IPS DF 4.7 (cell line): ENCODE measurements at regions not wholly inside any gene's neighbourhood (a gene's known extent, or its start where the extent isn't known, plus 50 kb on each side); places are given as distances from the start of the nearest gene placed in this dataset.
"Not testable (repeated sequence)": the region's sequence is repeated elsewhere in the genome, so short reads cannot be mapped to it uniquely, and the experiment has no call there.

ENCODE experiments used
- DNase-seq: peaks from one replicate; pipeline ENCODE4 v3.0.0-alpha.2; 2013; ENCODE audit warnings: low spot score; ENCODE audit errors: extremely low read depth

DNA sequence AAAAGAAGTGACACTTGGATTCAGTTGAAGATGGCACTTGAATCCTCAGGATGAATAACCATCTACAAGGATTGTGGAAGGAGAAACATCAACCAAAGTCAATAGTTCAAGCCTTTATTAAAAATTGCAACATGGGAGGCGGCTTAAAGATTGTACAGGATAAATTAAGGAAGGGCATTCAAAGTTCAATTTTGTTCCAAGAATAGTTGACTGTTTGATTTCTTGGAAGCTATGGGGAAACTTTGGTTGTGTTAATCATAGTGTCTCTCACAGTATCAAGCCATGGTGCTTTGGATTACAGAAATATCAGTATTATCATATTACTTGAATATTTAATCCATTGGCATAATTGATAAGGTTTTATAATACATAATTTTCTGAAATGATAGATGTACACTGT lies 1844.3 kb downstream of the MAT2B start:
- no peak for DNase-seq

DNA sequence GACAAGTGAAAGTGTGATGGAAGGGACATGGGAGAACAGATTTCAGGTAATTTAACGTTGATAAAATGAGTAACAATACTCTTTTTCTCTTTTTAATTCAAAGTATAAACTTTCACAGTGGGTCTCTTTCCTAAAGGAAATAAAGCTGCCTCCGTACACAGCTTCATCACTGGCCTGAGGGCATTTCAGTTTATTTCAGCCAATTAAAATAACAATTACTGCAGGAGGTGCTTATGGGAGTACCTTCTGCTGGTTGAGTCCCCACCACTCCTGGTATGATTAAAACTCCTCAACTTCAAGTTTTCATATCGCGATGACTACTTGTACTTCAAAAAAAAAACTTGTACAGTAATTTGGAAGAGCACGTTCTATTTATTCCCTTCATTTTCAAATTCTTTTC lies 1845.9 kb downstream of the MAT2B start:
- no peak for DNase-seq

GRCh38 chr5:165360366-165360765 lies 1854.9 kb downstream of the MAT2B start:
- no peak for DNase-seq

GRCh38 chr5:165360784-165361542 lies 1855.5 kb downstream of the MAT2B start:
- no peak for DNase-seq

GRCh38 chr5:165370233-165370632 lies 1864.8 kb downstream of the MAT2B start:
- no peak for DNase-seq

- DNase-seq = no peak
These were observed 1865.4 kb downstream of the MAT2B start for GRCh38 chr5:165370794-165371193.

DNA sequence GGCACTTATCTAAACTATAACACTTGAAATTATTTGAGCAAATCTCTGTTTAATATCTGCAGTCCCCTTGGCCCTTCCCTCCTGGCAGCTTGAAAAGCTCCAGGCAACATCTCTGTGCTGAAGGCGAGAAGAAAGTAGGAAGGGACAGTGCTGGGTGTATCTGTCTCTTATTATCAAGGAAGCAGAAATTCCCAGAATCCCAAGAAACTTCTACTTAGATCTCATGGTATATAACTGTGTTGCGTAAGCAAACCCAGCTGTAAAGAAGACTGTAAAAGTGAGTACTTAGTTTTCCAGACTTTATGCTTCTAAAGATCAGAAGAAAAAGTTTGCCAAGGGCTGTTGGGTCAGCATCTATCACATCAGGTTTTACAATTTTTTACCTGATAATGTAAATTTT lies 1869.8 kb downstream of the MAT2B start:
- DNase-seq = no peak

GRCh38 chr5:165393839-165394238 lies 1888.4 kb downstream of the MAT2B start:
- no peak for DNase-seq

DNA sequence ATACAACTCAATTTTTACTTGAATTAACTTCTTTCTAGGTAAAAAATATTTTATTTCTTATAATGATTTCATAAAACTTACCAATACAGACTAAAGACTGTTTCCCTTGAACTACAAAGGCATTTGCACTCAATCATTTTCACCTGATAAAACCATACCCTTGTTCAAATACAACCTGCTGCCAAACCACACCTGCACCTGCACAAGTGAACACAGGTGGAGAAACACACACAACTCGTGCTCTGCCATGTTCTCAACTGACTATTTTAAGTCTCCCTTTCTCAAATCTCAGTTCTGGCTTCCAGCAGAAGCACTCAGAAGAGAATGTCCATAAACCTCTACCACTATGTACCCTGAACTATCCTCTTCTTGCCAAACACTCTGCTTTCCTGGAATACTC lies 1892.1 kb downstream of the MAT2B start:
- no peak for DNase-seq

GRCh38 chr5:165400086-165400485 lies 1894.7 kb downstream of the MAT2B start:
- DNase-seq = no peak

- DNase-seq = no peak
These were observed 1899.5 kb downstream of the MAT2B start for GRCh38 chr5:165404917-165405316.

DNA sequence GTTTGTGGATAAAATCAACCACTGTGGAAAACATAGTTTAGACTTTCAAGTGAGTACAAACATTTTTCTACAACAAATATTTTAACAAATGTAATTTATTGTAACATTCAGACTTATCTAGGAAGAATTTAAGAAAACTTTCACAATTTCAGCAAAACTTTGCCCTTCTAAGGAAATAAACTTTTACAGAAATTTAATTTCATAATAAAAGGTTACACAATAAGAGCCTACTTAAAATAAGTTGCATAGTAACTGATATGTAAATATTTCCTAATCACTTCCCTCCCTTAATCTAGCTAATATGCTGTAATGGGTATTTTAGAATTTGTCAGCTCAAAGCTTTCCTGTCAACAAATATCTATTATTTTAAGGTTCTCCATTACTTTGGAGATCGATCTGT lies 1899.9 kb downstream of the MAT2B start:
- DNase-seq = no peak

GRCh38 chr5:165407352-165407751 lies 1901.9 kb downstream of the MAT2B start:
- DNase-seq = no peak

DNA sequence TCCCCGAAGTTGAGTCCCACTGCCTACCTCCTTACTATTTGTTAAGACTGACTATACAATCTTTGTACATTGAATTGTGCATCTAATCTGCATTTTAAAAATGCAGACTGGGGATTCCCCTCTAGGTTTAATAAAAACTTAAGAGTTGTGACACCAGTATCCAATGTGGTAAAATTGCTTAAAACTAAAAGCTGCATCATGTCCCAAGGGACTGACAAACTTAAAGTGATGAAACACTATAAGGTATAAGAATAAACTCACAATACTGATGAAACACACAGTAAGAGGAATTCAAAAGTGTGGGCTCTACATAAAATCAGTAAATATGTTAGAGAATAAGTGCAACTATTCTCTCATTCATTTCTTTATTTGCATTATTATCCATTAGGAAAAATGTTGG lies 1905.1 kb downstream of the MAT2B start:
- DNase-seq = no peak

DNA sequence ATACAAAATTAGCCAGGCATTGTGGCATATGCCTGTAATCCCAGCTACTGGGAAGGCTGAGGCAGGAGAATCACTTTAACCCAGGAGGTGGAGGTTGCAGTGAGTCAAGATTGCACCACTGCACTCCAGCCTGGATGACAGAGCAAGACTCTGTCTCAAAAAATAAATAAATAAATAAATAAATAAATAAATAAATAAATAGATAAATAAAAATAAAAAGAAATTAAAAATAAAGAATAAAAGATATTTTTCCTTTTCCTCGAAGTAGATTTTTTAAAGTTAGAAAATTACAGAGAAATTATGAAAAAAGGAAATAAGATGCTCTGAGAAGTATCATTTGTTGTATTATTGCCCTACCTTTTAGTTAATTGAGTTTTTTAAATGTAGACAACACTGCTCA lies 1906.1 kb downstream of the MAT2B start:
- DNase-seq = not testable (repeated sequence)

DNA sequence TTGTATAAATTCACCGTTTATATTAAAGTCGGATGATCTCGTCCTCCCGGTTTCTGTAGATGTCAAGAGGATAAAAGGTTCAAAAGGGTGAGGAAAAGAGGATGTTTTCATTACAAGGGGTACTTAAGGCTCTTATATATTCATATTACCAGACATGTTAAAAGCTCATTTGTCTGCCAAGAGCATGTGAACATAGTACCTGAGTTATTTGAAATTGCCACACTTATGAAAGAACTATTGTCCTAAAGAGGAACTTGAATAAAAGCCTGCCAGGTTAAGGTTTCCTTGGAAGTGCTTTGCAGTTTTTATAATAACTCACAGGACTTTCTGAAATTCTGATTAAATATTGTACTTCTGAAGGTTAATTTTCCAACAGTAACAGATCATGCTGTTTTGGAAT lies 1915.1 kb downstream of the MAT2B start:
- no peak for DNase-seq

DNA sequence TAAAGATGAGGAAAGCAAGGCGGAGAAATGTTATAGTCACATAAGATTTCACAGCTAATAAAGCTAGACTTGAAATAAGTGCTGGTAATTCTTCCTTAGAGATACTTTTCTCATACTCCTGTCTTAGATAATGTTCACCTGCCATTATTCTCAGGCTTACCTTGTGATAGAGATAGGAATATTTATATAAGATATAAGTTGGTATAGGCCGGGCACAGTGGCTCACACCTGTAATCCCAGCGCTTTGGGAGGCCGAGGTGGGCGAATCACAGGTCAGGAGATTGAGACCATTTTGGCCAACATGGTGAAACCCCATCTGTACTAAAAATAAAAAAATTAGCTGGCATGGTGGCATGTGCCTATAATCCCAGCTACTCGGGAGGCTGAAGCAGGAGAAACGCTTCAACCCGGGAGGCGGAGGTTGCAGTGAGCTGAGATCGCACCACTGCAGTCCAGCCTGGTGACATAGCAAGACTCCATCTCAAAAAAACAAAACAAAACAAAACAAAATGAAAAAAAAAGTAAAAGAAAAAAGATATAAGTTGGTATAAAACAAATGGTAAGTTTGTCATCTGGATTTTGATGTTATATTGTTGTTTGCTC lies 1918.4 kb downstream of the MAT2B start:
- DNase-seq = no peak

DNA sequence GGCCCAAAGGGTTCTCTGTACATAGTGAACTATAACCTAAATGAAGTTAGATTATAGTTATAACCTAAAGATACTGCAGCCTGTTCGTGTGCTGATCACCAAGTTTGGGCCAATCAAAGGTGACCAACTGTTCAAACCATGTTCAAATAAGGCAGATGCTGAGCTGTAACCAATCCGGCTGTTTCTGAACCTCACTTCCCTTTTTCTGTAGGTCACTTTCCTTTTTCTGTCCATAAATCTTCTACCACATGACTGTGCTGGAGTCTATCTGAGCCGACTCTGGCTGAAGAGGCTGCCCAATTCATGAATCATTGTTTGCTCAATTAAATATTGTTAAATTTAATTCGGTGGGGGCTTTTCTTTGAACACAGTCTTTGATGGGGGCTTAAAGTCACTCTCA lies 1920.2 kb downstream of the MAT2B start:
- DNase-seq = no peak

DNA sequence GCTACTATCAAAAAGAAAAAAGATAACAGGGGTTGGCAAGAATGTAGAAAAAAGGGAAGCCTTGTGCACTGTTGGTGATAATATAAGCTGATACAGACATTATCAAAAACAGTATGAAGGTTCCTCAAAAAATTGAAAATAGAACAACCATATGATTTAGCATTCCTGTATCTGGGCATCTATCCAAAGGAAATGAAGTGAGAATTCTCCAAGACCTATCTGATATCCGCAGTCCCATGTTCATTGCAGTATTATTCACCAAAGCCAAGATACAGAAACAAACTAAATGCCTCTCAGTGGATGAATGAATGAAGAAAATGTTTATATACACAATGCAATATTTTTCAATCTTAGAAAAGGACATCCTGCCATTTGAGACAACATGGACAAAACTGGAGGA lies 1943.3 kb downstream of the MAT2B start:
- DNase-seq = no peak

- peak; percentile 44 for DNase-seq
These were observed 1952.6 kb downstream of the MAT2B start for GRCh38 chr5:165457859-165458481.

- no peak for DNase-seq
These were observed 1953.8 kb downstream of the MAT2B start for GRCh38 chr5:165459232-165459631.

DNA sequence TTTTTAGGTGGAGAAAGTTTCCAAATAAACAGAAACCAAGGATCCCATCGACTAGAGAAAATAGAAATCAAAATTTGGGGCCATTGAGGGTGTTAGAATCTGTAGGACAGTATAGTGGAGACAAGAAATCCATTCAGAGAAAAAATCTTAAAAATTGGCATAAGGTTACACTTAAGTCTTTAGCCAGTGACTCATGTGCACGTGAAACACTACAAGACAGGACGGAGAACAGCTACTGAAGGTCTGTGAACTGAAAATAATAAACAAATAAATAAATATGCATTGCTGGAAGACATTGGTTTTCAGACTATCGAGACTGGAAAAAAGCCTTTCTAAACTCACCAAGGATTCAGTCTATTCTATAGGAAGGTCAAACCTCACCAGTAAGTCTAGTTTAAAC lies 1955.5 kb downstream of the MAT2B start:
- DNase-seq = no peak

DNA sequence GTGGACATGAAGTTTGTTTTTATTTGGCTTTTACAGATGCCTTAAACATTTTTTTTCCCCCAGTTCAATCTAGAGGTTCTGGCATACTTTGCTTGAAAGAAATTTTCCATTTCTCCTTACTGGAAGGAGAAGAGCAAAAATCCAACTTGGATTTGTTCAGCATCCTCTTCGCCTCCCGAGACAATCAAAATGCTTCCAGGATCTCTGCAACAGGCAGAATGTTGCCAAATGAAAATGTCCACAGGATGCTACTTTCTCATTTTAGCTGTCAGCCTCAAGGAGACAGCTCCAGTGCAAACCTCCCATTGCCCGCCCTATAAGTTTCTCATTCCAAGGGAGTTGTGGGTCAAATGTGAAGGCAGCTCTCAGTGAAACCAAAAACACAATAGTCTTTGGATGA lies 1972.1 kb downstream of the MAT2B start:
- no peak for DNase-seq
